HEK293 (cell line): ENCODE measurements at regions not wholly inside any gene's neighbourhood (a gene's known extent, or its start where the extent isn't known, plus 50 kb on each side); places are given as distances from the start of the nearest gene placed in this dataset.

Experiments
- CTCF ChIA-PET: fragments of 350-600 bp; formaldehyde crosslinking; extraction: SDS; loops from one replicate; lab custom pipeline; 2021; ENCODE audit warnings: antibody characterized with exemption; lab: Yijun Ruan, JAX
- POLR2A ChIA-PET: fragments of 300-600 bp; formaldehyde crosslinking; extraction: SDS; loops from one replicate; lab custom pipeline; 2020; ENCODE audit warnings: antibody characterized with exemption, inconsistent platforms; lab: Yijun Ruan, JAX
- H3K27ac ChIP-seq: fragments of 200-500 bp; sonication (Bioruptor generic); 2 replicates; pipeline ENCODE4 v1.5.1; 2014; ENCODE audit warnings: low read depth, low read length, control low read depth, inconsistent platforms; ENCODE audit errors: extremely low read depth
- H3K36me3 ChIP-seq, 2 experiments: fragments of 200-500 bp in 1 of 2; sonication (Bioruptor generic) in 1 of 2; 1 replicate in 1 of 2; 2 replicates in 1 of 2; pipeline ENCODE4 v1.5.1; 2014 to 2017; ENCODE audit warnings: inconsistent platforms in 2 of 2, low read length in 2 of 2; ENCODE audit not compliant: control insufficient read depth in 2 of 2, insufficient read depth in 1 of 2
- H3K4me1 ChIP-seq: fragments of 200-500 bp; sonication (Bioruptor generic); 2 replicates; pipeline ENCODE4 v1.5.1; 2014; ENCODE audit warnings: mild to moderate bottlenecking, low read length, inconsistent platforms; ENCODE audit not compliant: control insufficient read depth, insufficient read depth
- H3K4me3 ChIP-seq: 2 replicates; pipeline ENCODE4 v1.5.1; 2011; ENCODE audit warnings: low read depth, mild to moderate bottlenecking, control low read depth, low read length, moderate library complexity
- H3K9me3 ChIP-seq: fragments of 200-500 bp; sonication (Bioruptor generic); 2 replicates; pipeline ENCODE4 v1.5.1; 2014; ENCODE audit warnings: low read depth, low read length, inconsistent platforms; ENCODE audit not compliant: control insufficient read depth, insufficient read depth
- BCL11A ChIP-seq: fragments of 450-650 bp; formaldehyde crosslinking; IDR thresholded peaks from 2 replicates; pipeline ENCODE4 v1.5.1; 2016; ENCODE audit warnings: low read depth, missing biosample characterization, missing genetic modification characterization
- IKZF3 ChIP-seq: fragments of 450-650 bp; IDR thresholded peaks from 2 replicates; pipeline ENCODE4 v1.5.0; 2018; ENCODE audit warnings: missing biosample characterization, mild to moderate bottlenecking, missing genetic modification characterization, moderate library complexity
- KLF9 ChIP-seq: fragments of 450-650 bp; formaldehyde crosslinking; IDR thresholded peaks from 2 replicates; pipeline ENCODE4 v1.5.1; 2016; ENCODE audit warnings: missing biosample characterization, missing genetic modification characterization, low read depth
- YY2 ChIP-seq: fragments of 450-650 bp; formaldehyde crosslinking; IDR thresholded peaks from 2 replicates; pipeline ENCODE4 v1.5.1; 2016; ENCODE audit warnings: missing biosample characterization, missing genetic modification characterization
- ZNF133 ChIP-seq: fragments of 450-650 bp; formaldehyde crosslinking; IDR thresholded peaks from 2 replicates; pipeline ENCODE4 v1.5.1; 2016; ENCODE audit warnings: missing biosample characterization, missing genetic modification characterization
- ZNF155 ChIP-seq: fragments of 450-650 bp; formaldehyde crosslinking; IDR thresholded peaks from 2 replicates; pipeline ENCODE4 v1.5.1; 2016; ENCODE audit warnings: missing biosample characterization, missing genetic modification characterization
- ZNF2 ChIP-seq: fragments of 450-650 bp; formaldehyde crosslinking; IDR thresholded peaks from 2 replicates; pipeline ENCODE4 v1.5.1; 2016; ENCODE audit warnings: missing biosample characterization, missing genetic modification characterization
- ZNF202 ChIP-seq: fragments of 450-650 bp; formaldehyde crosslinking; IDR thresholded peaks from 2 replicates; pipeline ENCODE4 v1.5.1; 2016; ENCODE audit warnings: missing biosample characterization, missing genetic modification characterization, borderline replicate concordance
- ZNF548 ChIP-seq: fragments of 450-650 bp; formaldehyde crosslinking; IDR thresholded peaks from 2 replicates; pipeline ENCODE4 v1.5.1; 2016; ENCODE audit warnings: missing biosample characterization, missing genetic modification characterization
- ZNF747 ChIP-seq: fragments of 450-650 bp; formaldehyde crosslinking; IDR thresholded peaks from 2 replicates; pipeline ENCODE4 v1.5.1; 2016; ENCODE audit warnings: missing biosample characterization, missing genetic modification characterization
- ZNF777 ChIP-seq: fragments of 450-650 bp; formaldehyde crosslinking; IDR thresholded peaks from 2 replicates; pipeline ENCODE4 v1.5.1; 2017; ENCODE audit warnings: missing biosample characterization, missing genetic modification characterization, borderline replicate concordance
- ZNF830 ChIP-seq: fragments of 450-650 bp; IDR thresholded peaks from 2 replicates; pipeline ENCODE4 v1.5.0; 2018; ENCODE audit warnings: missing biosample characterization, missing genetic modification characterization, low read depth, mild to moderate bottlenecking, moderate library complexity
- TF ChIP-seq, protein P1 (sequence below): fragments of 450-650 bp; IDR thresholded peaks from 2 replicates; pipeline ENCODE4 v1.5.1; 2018; ENCODE audit warnings: missing biosample characterization, missing genetic modification characterization
- TF ChIP-seq, protein P2 (sequence below): fragments of 450-650 bp; formaldehyde crosslinking; IDR thresholded peaks from 2 replicates; pipeline ENCODE4 v1.5.1; 2016; ENCODE audit warnings: missing biosample characterization, missing genetic modification characterization
- TF ChIP-seq, protein P3 (sequence below): fragments of 450-650 bp; formaldehyde crosslinking; optimal IDR thresholded peaks from 2 replicates; pipeline ENCODE3; 2016; ENCODE audit warnings: missing biosample characterization, mild to moderate bottlenecking, missing genetic modification characterization
- TF ChIP-seq, protein P4 (sequence below): fragments of 450-650 bp; formaldehyde crosslinking; IDR thresholded peaks from 2 replicates; pipeline ENCODE4 v1.5.1; 2017; ENCODE audit warnings: missing biosample characterization, missing genetic modification characterization
- TF ChIP-seq, protein P5 (sequence below): fragments of 450-650 bp; formaldehyde crosslinking; IDR thresholded peaks from 2 replicates; pipeline ENCODE4; 2016; ENCODE audit warnings: missing biosample characterization, missing genetic modification characterization
- TF ChIP-seq, protein P6 (sequence below): fragments of 450-650 bp; formaldehyde crosslinking; IDR thresholded peaks from 2 replicates; pipeline ENCODE4 v1.5.1; 2016; ENCODE audit warnings: missing biosample characterization, missing genetic modification characterization, low read depth

DNA sequence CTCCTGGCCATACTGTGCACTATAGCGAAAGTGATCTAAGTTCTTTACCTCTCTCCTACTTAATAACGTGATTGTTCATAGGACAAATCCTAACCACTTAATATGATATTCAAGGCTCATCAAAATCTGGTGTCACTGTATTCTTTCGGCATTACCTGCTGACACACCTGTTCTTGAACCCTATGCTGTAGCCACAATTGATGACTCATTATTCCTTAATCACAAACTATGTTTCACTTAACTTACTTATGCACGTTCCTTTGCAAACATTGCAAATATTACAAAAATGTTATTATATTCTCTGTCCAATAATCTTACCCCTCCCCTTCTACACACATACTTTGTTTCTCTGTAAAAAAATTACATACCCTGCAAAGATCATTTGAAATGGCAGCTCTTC lies 158.1 kb upstream of the ADRA1B start (continued):
- TF ChIP-seq, protein P1, sequence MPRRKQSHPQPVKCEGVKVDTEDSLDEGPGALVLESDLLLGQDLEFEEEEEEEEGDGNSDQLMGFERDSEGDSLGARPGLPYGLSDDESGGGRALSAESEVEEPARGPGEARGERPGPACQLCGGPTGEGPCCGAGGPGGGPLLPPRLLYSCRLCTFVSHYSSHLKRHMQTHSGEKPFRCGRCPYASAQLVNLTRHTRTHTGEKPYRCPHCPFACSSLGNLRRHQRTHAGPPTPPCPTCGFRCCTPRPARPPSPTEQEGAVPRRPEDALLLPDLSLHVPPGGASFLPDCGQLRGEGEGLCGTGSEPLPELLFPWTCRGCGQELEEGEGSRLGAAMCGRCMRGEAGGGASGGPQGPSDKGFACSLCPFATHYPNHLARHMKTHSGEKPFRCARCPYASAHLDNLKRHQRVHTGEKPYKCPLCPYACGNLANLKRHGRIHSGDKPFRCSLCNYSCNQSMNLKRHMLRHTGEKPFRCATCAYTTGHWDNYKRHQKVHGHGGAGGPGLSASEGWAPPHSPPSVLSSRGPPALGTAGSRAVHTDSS (tag by site-specific recombination), result no peak
- TF ChIP-seq ZNF2 (no peak), ZNF777 (tag by site-specific recombination) (no peak), ZNF747 (tag by site-specific recombination) (no peak), YY2 (tag by site-specific recombination) (no peak), ZNF548 (no peak)
- TF ChIP-seq, protein P2, sequence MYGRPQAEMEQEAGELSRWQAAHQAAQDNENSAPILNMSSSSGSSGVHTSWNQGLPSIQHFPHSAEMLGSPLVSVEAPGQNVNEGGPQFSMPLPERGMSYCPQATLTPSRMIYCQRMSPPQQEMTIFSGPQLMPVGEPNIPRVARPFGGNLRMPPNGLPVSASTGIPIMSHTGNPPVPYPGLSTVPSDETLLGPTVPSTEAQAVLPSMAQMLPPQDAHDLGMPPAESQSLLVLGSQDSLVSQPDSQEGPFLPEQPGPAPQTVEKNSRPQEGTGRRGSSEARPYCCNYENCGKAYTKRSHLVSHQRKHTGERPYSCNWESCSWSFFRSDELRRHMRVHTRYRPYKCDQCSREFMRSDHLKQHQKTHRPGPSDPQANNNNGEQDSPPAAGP (tag by site-specific recombination), result no peak
- TF ChIP-seq, protein P3, sequence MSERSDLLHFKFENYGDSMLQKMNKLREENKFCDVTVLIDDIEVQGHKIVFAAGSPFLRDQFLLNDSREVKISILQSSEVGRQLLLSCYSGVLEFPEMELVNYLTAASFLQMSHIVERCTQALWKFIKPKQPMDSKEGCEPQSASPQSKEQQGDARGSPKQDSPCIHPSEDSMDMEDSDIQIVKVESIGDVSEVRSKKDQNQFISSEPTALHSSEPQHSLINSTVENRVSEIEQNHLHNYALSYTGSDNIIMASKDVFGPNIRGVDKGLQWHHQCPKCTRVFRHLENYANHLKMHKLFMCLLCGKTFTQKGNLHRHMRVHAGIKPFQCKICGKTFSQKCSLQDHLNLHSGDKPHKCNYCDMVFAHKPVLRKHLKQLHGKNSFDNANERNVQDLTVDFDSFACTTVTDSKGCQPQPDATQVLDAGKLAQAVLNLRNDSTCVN (tag by site-specific recombination), result no peak
- TF ChIP-seq, protein P4, sequence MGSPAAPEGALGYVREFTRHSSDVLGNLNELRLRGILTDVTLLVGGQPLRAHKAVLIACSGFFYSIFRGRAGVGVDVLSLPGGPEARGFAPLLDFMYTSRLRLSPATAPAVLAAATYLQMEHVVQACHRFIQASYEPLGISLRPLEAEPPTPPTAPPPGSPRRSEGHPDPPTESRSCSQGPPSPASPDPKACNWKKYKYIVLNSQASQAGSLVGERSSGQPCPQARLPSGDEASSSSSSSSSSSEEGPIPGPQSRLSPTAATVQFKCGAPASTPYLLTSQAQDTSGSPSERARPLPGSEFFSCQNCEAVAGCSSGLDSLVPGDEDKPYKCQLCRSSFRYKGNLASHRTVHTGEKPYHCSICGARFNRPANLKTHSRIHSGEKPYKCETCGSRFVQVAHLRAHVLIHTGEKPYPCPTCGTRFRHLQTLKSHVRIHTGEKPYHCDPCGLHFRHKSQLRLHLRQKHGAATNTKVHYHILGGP (tag by site-specific recombination), result no peak

DNA sequence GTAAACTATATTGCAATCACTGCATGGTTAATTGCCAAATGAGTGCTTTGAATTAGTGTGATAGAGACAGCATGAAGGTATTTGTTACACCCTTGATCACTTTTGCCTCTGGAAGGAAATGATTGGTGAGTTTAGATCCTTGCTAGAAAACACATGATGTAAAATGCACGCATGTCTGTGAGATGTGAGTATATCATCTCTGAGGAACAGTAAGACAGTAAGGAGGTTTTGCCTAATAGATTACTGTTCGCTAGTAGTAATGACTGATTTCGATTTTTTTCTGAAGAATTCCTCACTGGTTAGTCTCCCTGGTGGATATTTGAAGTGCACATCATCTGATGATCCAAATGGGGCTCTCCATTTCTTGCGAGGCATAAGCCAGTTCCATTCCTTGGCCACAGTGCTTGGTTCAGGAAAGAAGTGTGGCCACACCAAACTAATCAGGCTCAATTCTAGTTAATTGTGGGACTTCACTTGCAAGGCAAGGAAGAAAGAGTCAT lies 156.4 kb upstream of the ADRA1B start:
- no peak overlapping the region for H3K27ac ChIP-seq
- ChIA-PET CTCF (interaction anchor here (0.8 kb wide), 1 partner anchor 153 kb away, joined by 3 read pairs; no protein-coding TSS in a partner anchor), POLR2A (no interaction called here)
- H3K4me1 ChIP-seq, result no peaks in the 10 kb centered on the region
- H3K4me3 ChIP-seq, result no peak overlapping the region
- H3K9me3 ChIP-seq, result no peaks in the 10 kb centered on the region
- TF ChIP-seq, protein P5, sequence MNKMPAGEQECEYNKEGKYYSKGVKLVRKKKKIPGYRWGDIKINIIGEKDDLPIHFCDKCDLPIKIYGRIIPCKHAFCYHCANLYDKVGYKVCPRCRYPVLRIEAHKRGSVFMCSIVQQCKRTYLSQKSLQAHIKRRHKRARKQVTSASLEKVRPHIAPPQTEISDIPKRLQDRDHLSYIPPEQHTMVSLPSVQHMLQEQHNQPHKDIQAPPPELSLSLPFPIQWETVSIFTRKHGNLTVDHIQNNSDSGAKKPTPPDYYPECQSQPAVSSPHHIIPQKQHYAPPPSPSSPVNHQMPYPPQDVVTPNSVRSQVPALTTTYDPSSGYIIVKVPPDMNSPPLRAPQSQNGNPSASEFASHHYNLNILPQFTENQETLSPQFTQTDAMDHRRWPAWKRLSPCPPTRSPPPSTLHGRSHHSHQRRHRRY (tag by site-specific recombination), result no peak
- TF ChIP-seq ZNF155 (tag by site-specific recombination) (no peak), BCL11A (tag by site-specific recombination) (no peak), ZNF133 (no peak), ZNF202 (tag by site-specific recombination) (no peak), ZNF830 (tag by site-specific recombination) (no peak), IKZF3 (tag by site-specific recombination) (no peak), KLF9 (tag by site-specific recombination) (no peak)
- TF ChIP-seq, protein P6, sequence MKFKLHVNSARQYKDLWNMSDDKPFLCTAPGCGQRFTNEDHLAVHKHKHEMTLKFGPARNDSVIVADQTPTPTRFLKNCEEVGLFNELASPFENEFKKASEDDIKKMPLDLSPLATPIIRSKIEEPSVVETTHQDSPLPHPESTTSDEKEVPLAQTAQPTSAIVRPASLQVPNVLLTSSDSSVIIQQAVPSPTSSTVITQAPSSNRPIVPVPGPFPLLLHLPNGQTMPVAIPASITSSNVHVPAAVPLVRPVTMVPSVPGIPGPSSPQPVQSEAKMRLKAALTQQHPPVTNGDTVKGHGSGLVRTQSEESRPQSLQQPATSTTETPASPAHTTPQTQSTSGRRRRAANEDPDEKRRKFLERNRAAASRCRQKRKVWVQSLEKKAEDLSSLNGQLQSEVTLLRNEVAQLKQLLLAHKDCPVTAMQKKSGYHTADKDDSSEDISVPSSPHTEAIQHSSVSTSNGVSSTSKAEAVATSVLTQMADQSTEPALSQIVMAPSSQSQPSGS (tag by site-specific recombination), result no peak
- TF ChIP-seq, all 188 proteins: peak for 0
- H3K36me3 ChIP-seq, result no peaks in the 10 kb centered on the region
